Heart left ventricle (tissue), 13 donors: ENCODE measurements at regions not wholly inside any gene's neighbourhood (a gene's known extent, or its start where the extent isn't known, plus 50 kb on each side); places are given as distances from the start of the nearest gene placed in this dataset.

Experiments used
- POLR2A ChIP-seq, 2 donors: fragments of 450-650 bp; IDR thresholded peaks; one replicate each; pipeline ENCODE4 v1.6.1; 2017; ENCODE audit warnings: antibody characterized with exemption in 2 of 2, mild to moderate bottlenecking in 2 of 2, moderate library complexity in 2 of 2
- TF ChIP-seq, protein P1 (sequence below), 12 donors: fragments of 200-600 bp; sonication (generic) in 4 of 12; IDR thresholded peaks; one replicate each; pipeline versions ENCODE4 v1.5.0 to v1.8.0; 2018 to 2022; ENCODE audit warnings: antibody characterized with exemption in 12 of 12, mild to moderate bottlenecking in 5 of 12
- donor health status: ischemic (EF 13 %, LVEDD 7.1; RV severe dilation, severe dysfunction).
- donor health status: DM: no; HTN: yes; CAD: no.
- donor health status: DM: no; HTN: no; CAD: no.
- donor health status: ischemic (EF 25% LVEDD 6.9; RV normal size, moderate dysfunction).
- donor health status: ischemic (EF 25% LVEDD 5.7; RV mildly dilated, moderate dysfunction).
- donor health status: ischemic (EF 35%, LVEDD 5.7; RV mildly dilated, moderate dysfunction).
- donor health status: nonischemic (EF 11% LVEDD 7.7; RV severe dilation, severe dysfunction).
- donor health status: DM: yes; HTN: yes; CAD: no.
- donor health status: PGD.
- donor health status: ischemic (EF 29% LVEDD 5.4; RV normal size, mild dysfunction).
- donor health status: nonischemic (EF 23%, LVEDD 6.1; RV moderate dilation, normal function).

- TF ChIP-seq, protein P1, sequence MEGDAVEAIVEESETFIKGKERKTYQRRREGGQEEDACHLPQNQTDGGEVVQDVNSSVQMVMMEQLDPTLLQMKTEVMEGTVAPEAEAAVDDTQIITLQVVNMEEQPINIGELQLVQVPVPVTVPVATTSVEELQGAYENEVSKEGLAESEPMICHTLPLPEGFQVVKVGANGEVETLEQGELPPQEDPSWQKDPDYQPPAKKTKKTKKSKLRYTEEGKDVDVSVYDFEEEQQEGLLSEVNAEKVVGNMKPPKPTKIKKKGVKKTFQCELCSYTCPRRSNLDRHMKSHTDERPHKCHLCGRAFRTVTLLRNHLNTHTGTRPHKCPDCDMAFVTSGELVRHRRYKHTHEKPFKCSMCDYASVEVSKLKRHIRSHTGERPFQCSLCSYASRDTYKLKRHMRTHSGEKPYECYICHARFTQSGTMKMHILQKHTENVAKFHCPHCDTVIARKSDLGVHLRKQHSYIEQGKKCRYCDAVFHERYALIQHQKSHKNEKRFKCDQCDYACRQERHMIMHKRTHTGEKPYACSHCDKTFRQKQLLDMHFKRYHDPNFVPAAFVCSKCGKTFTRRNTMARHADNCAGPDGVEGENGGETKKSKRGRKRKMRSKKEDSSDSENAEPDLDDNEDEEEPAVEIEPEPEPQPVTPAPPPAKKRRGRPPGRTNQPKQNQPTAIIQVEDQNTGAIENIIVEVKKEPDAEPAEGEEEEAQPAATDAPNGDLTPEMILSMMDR (IDR thresholded peaks at IDR 0.05): no peak
- TF ChIP-seq POLR2A (IDR thresholded peaks at IDR 0.05): no peak
Observed at GRCh38 chr13:76160506-76160905, 524.4 kb downstream of the LMO7 start.
